GM19025 (cell line): ENCODE measurements at regions not wholly inside any gene's neighbourhood (a gene's known extent, or its start where the extent isn't known, plus 50 kb on each side); places are given as distances from the start of the nearest gene placed in this dataset.

Source experiments
- ATAC-seq: cut with Tn5 transposase; IDR thresholded peaks from one replicate; pipeline ENCODE4 v1.9.1; 2021; ENCODE audit warnings: mild to moderate bottlenecking, low read depth, moderate library complexity; ENCODE audit not compliant: unreplicated experiment

DNA sequence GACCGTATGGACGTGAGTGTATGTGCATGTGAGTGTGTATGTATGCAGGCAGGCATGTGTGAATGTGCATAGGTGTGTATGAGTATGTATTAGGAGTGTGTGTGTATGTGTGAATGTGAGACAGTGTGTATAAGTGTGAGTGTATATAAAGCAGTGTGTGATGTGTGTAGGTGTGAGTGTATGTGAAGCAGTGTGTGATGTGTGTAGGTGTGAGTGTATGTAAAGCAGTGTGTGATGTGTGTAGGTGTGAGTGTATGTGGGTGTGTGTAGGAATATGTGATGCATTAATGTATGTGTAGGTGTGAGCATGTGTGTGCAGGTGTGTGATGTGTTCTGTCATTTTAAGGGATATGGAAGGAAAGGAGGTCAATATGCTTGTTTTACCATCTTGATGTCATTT lies 215.5 kb downstream of the GADD45G start:
- no peak for ATAC-seq

DNA sequence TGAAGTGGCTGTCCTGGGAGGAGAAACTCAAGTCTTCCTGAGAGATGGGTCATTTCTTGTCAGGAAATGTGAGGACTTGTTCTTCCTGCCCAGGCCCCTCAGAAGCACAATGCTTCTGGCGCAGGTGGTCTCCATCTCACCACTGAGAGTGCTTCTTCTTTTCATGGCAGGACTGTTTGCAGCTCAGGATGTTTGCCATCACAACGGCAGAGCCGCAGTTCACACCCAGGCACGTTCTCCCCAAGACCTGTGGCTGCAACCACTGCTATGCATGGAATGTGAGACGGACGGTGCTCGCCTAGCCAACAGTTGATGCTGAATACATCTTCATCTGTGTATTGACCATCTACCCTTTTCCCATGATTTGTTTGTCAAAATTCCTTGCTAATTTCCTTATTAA lies 216.3 kb downstream of the GADD45G start:
- no peak for ATAC-seq

- no peak for ATAC-seq
Observed at GRCh38 chr9:89822996-89823395, 218.2 kb downstream of the GADD45G start.

GRCh38 chr9:89825669-89826068 lies 220.9 kb downstream of the GADD45G start:
- no peak for ATAC-seq

- ATAC-seq = no peak
Observed at GRCh38 chr9:89826186-89826585, 221.4 kb downstream of the GADD45G start.

GRCh38 chr9:89829346-89829745 lies 224.5 kb downstream of the GADD45G start:
- ATAC-seq = no peak

DNA sequence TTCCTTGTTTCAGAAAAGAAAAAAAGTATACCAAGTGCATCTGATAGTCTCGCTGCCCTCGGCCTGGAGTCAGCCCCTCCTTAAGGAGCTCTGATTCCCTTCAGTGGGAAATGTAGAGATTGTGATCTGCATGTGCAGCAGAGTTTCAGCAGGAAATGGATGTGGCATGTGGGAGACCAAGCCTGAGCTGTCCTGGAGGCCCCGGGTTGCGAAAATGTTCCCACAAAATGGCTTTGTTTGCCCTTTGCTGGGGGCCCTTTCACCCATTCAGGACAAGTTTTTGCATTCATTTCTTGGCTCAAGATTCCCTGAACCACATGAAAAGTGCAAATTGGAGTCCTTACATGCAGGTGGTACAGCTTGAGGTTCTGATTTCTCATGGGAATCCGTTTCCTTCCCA lies 230.9 kb downstream of the GADD45G start:
- ATAC-seq = no peak

DNA sequence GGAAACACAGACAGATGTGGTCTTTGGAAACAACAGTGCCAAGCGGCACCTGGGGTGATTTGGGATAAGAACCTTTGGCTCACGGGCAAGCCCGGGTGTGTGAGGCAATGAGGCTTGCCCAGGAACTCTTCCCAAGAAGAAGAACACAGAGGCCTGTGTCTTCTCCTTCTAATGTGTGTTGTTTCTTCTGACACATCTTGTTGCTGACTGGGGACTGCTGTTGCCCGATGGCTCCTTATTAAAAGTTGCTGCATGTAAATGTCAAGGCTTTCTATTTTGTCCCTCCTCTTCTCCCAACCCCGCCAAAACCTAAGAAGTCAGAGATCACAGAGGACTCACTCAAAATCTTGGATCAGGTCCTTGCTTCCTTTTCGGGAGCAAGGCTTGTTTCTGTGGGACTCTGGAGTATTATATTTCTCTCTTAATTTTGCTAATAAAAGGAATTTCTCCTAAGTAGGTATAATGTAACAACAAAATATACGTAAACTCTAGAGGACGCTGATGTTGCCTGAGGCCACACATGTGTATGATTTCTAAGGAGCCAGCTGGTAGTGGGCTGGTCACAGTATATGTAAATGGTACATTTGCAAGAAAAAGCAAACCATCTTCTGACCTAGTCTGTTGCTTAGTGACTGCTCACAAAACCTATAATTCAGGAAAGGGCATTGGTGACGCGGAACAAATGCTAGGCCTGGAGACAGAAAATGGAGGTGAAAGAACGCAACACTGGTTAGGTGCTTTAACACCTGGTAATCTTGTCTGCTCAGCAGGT lies 232.5 kb downstream of the GADD45G start:
- ATAC-seq = no peak

GRCh38 chr9:89837934-89838310 lies 233.1 kb downstream of the GADD45G start:
- ATAC-seq = no peak

DNA sequence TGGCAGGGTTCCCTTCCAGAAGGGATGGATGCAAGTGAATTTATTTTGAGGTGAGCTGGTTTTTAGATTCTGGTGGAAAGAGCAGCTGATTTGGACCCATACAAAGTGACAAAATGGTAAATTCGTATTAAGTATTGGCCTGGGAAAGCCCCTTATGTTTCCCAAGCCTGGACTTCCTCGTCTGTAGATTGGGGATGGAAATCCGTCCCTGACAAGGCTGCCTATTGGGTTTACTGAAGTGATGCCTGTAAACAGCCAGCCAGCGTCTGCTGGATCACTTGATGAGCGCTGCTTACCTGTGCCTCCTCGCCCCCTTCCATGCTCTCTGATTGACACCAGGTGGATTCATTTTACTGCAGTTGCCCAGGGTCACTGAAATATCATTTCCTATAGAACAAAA lies 233.8 kb downstream of the GADD45G start:
- ATAC-seq = no peak

DNA sequence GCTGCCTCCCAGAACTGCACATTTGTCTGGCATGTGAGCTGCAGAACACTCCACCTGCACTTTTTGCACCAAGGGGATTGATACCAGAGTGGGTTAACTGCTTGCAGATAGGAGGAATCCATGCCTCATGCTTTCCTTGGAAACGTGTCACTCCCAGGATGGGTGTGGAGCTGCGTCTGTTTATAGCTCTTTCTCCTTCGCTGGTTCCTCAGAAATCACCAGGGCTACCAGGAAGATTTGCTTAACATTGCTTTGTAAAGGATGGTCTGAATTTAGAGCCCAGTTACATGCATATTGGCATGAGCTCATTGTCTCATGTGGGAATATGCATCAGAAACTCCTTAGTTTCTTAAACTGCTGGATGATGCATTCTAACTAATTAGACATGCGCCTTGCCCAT lies 234.6 kb downstream of the GADD45G start:
- ATAC-seq = no peak

DNA sequence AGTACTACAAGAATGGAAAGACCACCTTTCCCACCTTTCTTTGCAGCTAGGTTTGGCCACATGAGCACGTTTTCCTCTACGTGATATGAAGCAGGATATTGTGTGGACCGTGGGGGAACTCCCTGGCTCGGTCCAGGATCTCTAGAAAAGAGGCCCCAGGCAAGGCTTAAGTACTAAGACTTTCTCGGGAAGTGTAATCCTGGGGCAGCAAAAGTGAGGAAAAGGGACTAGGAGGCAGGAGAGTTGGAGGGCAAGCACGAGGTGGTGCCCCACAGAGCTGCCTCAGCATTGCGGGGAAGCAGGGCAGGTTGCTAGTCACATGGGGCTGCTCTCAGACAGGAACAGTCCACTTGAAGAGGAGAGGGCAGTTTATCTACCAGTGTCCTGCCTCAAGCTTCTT lies 235.1 kb downstream of the GADD45G start:
- no peak for ATAC-seq

DNA sequence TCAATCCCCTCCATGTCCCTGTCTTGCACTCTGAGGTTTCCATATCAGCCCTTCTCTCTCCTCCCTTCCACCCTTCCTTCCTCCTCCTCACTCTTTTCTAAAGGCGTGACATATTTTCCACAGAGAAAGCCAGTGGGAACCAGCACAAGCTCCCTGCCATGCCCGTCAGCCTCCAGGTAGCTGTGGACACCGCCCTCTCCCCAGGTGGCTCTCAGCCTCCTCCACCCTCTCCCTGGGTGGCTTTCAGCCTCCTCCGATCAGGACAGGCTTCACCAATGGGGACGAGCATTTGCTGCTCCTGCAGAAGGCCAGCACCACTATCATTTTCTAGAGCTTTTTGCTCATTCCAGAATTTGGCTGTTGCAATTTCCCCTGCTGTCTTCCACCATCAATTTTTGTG lies 236.6 kb downstream of the GADD45G start:
- ATAC-seq = no peak

DNA sequence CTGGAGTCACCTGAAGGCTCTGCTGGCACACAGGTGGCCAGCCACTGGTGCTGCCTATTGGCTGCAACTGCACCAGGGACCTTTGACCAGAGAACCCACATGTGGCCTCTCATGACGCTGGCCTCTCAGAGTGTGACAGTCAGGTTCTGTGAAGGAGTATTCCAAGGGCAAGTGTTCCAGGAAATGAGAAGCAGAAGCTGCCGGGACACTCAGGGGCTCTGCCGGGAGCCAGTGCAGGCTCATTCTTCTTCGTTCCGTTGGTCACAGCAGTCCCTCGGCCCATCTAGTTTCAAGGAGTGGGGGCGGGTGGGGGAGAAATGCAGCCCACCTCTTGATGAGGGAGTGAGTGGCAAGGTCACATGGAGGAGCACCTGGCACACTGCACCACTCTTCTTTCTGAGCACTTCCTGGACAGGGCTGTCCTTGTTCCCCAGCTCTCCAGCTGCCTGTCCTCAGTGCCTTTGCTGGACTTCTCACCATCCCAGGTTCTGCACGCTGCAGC lies 237.5 kb downstream of the GADD45G start:
- no peak for ATAC-seq

DNA sequence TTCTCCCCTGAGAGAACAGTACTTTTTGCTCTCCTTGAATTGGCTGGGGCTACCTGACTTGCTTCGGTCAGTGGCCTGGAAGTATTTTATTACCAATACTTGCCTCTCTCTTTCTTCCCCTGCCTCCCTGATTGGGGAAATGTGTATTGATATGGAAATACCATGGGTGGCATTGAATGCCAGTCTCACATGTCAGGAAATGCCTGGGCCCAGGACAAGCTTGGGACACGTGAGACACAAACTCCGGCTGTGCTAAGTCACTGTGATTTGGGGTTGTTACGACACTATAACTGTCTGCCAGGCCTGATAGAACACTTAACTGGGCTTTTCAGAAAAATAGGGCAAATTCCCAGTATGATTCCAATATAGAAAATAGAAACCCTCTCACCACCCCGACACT lies 238.3 kb downstream of the GADD45G start:
- no peak for ATAC-seq

DNA sequence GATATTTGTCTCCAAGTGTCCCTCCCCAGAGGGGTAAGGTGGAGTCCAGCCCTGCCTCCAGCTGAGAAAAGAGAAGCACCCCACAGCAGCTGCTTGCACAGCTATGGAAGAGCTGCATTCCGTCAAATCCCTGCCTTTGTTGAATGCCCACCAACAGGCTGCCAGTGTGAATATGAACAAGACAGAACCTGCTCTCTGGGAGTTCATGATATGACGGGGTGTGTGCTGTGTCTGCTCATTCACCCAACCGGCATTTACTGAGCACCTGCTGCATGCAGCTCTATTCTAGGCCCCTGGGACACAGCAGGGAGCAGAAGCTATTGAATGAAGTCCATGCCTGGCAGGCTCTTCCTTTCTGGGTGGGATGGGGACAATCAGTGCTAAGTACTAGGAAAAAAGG lies 238.8 kb downstream of the GADD45G start:
- no peak for ATAC-seq

GRCh38 chr9:89844075-89844474 lies 239.3 kb downstream of the GADD45G start:
- ATAC-seq = no peak

DNA sequence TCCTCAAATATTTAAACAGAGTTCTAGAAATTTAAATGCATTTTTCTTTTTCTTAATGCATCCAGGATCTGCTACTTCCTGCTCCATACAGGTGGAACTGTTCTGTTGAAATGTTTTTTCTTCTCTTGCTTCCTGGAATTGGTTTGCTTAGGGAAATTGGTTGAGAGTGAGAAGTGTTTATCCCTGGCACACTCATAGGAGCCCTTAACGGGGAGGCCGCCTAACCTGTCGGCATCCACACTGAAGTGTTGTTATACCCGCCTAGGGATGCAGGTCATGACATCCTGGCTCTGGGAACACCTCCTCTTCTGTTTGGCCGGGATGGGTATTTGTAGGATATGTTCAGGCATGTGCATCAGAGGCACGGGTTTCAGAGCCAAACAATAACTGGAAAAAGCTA lies 239.7 kb downstream of the GADD45G start:
- no peak for ATAC-seq

- ATAC-seq = no peak
Observed at GRCh38 chr9:89845321-89845720, 240.5 kb downstream of the GADD45G start.

GRCh38 chr9:89845862-89846261 lies 241.1 kb downstream of the GADD45G start:
- no peak for ATAC-seq

DNA sequence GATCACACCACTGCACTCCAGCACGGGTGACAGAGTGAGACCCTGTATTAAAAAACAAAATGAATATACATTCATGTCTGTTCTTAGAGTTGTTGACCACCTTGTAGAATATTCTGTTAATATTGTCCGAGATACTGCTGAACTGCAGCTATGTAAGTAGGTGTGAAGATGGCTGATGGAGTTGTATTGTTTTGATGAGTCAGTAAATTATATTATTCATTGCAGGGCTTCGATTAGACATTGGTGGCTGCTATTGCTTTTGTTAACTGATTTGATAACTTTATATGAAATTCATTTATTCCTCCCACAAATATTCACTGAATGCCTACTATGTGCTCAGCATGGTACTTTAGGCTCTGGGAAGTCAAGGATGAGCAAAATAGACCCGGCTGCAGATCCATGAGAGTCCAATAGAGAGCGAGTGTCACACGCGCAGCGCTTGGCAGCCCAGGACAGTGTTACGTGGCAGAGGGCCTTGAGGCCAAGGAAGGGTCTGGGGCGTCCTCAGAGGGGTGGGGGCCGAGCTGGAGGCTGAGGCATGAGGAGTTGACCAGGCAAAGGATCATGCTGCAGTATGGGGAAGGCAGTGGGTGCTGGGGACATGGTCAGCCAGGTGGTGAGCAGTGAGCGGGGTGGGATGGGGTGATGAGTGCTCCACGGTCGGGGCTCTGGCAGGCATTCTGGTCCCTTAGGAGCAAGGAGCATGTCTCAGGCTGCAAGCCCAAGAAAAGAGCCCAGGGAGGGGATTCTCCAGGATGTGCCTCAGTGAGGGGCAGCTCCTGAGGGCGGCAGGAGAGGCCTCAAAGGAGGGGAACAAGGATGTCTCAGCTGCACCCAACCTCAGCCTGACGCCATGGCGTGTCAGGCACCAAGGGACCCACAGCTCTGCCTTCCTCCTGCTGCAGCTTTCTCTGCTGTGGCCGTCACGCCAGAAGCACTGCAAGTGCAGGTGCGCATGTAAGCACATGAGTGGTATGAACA lies 243.5 kb downstream of the GADD45G start:
- ATAC-seq = no peak
